ENCODE measurements at regions not wholly inside any gene's neighbourhood (a gene's known extent, or its start where the extent isn't known, plus 50 kb on each side); places are given as distances from the start of the nearest gene placed in this dataset.
"Not testable (repeated sequence)": the region's sequence is repeated elsewhere in the genome, so short reads cannot be mapped to it uniquely, and the experiment has no call there.

DNA sequence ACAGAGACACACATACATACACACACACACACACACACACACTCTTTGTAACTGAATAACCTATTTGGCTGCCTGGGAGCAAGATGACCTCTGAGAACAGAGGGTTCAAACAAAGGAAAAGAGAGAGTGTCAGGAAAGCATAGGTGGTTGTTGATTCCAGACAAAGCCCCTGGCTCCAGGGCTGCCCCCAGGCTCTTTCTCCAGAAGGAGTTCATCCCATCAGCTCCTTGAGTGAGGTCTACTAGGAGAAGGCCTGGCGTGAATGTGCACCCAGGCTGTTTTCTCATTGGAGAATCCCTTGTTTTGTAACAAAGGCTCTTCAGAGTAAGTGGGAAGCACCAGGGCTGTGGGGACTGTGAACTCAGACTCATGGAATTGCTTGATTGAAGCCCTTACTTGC is 151.9 kb downstream of the EMP1 start:
- no peak for DNase-seq (ENCODE audit: low read depth)

- DNase-seq (ENCODE audit: low read depth), result peak; percentile 68
Measured at GRCh38 chr12:13347241-13348043, 150.9 kb downstream of the EMP1 start.

DNA sequence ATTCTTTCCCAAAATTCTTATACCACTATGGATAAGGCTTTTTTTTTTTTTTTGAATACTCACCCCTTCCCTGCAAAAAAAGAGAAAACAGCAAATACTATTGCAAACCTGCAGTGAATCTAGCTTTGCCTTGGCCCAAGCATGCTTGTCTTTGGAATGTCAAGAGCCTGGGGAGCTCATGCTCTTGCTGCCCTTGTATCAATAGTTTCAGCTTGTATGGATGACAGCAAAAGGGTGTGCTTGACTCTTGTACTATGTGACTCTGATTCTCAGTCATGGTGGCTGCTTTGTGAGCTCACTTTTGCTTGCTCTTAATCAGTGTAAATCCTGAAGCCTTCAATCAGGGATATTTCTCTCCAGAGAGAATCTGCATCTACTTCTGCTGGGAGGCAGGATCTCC is 149.2 kb downstream of the EMP1 start:
- DNase-seq (ENCODE audit: low read depth), result no peak

DNA sequence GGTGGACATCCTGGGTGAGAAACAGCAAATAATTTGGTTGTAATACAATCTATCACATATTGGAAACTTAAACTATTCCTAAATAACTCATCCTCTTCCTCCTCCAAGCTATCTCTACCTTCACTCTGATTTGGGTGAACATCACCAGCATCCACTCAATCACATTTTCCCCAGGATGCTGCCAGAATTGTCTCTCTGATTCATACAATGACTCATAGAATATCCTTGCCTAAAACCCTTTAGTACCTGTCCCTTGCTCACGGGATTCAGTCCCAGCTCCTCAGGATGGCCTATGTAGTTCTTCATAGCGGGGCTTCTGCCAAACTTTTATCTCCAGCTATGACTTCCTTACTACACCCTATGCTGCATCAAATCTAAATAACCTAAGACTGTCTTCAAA is 146.8 kb downstream of the EMP1 start:
- no peak for DNase-seq (ENCODE audit: low read depth)

- no peak for DNase-seq (ENCODE audit: low read depth)
Measured at GRCh38 chr12:13342971-13343370, 146.4 kb downstream of the EMP1 start.

DNA sequence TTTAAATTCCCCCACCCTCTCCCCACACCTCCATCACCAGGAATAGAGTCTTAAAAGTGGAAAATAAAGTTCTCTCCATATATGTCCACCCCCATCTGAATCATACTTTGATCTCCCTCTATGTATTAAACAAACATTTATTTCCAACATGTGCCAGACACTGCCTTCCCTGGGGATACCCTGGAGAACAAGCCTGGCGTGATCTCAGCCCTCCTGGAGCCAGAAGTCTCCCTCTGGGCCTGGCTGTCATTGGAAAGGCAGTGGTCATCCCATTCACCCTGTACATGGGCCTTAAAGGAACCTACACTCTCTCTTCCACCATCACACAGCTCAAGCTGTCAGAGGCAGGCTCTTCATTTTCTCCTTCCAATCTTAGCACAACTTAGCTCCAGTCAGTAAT is 143.6 kb downstream of the EMP1 start:
- DNase-seq (ENCODE audit: low read depth), result no peak

- DNase-seq (ENCODE audit: low read depth), result no peak
Measured at GRCh38 chr12:13339538-13339937, 143.0 kb downstream of the EMP1 start.

DNA sequence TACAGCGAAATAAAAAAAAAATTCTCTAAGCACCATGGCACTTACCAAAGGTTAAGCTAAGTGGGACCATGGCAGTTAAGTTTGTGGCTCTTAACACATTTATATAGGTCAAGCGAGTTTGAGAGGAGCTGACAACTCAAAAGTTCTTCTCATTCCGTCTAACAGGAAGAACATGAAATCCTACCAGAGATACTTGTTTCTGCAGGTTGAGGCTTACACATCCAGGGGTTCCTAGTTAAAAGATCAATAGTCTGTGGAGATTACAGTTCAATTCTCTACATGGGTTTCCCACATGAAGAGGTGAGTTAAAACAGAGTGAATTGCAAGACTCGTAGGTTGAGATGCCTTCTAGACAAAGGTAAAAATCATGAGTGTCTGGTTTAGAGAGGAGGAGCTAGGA is 142.6 kb downstream of the EMP1 start:
- DNase-seq (ENCODE audit: low read depth), result no peak

DNA sequence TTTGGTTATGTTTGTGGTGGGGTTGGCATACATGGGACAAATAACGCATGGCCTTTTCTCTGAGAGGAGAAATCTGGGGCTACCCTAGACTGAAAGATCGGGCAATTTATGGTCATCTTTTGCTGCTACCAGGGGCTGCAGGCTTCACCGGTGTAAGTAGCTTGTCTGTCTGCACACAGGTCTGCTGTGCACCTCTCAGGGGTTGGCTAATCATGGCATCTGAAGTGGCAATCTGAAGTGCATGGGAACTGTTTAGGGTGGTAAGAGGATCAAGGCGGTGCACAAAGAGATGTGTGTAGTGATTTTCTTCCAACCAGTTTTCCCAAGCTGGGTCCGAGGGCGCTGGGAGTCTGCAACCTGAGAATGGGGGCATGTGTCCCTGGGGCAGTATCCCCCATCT is 141.3 kb downstream of the EMP1 start:
- DNase-seq (ENCODE audit: low read depth), result no peak

DNA sequence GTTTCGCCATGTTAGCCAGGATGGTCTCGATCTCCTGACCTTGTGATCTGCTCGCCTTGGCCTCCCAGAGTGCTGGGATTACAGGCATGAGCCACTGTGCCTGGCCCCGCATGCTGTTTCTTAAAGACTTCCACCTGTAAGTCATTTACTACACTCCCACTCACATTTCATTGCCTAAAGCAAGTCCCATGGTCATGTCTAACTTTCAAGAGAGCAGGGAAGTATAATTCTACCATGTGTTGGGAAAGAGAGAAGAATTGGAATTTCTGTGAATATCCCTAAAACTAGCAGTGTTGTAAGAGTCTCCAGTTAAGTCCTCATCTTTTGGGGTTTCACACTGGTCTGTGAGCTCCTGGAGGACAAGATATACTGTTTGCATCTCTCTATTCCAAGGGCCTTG is 139.7 kb downstream of the EMP1 start:
- DNase-seq (ENCODE audit: low read depth), result no peak

DNA sequence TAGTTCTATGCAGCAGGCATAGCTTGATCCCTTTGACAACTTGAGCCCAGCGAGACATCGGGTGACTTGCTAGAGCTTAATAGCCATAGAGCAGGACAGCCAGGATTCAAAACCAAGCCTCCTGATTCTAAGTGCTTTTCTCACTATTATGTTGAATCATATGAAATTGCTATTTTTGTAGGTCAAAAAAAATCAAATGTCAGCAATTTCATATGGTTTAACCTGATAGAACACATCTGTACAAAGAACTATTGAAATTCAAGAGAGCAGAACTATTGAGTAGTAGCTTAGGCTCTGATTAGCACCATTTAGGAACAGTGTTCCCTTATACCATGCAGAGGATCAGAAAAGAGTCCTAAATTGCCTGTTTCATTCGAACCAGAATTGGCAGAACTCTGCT is 132.0 kb downstream of the EMP1 start:
- no peak for DNase-seq (ENCODE audit: low read depth)

- DNase-seq (ENCODE audit: low read depth), result no peak
Measured at GRCh38 chr12:13326076-13326475, 129.6 kb downstream of the EMP1 start.

DNA sequence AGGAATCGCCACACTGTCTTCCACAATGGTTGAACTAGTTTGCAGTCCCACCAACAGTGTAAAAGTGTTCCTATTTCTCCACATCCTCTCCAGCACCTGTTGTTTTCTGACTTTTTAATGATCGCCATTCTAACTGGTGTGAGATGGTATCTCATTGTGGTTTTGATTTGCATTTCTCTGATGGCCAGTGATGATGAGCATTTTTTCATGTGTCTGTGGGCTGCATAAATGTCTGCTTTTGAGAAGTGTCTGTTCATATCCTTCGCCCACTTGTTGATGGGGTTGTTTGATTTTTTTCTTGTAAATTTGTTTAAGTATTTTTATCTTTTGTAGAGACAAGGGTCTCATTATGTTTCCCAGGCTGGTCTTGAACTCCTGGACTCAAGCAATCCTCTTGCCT is 128.5 kb downstream of the EMP1 start:
- not testable (repeated sequence) for DNase-seq (ENCODE audit: low read depth)

- no peak for DNase-seq (ENCODE audit: low read depth)
Measured at GRCh38 chr12:13318231-13319015, 121.9 kb downstream of the EMP1 start.

DNA sequence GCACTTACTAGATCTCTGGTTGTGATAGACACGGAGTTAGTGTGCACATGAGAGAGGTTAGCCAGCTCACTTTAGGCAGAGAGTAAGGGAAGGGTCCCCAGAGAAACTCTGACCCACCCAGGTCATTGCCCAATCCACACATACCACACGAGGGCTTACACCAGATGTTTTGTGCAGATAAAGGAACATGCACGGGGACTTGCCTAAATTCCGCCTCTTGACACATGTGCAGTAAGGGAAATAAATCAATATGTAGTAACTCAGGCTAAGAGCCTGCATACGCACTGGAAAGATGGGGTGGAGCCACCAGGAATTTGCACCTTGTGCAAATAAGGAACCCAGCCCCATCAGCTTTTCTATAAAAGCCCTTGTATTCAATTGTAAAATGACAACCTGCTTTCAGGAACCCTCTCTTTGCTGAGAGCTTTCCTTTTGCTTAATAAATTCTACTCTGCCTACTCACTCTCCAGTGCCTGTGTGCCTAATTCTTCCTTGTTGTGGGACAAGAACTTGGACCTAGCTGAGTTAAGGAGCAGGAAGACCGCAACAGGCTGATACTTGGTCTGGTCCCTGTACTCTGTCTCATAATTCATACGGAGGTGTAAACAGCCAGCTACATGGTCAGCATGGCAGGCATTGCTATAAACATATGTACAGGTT is 120.2 kb downstream of the EMP1 start:
- no peak for DNase-seq (ENCODE audit: low read depth)

DNA sequence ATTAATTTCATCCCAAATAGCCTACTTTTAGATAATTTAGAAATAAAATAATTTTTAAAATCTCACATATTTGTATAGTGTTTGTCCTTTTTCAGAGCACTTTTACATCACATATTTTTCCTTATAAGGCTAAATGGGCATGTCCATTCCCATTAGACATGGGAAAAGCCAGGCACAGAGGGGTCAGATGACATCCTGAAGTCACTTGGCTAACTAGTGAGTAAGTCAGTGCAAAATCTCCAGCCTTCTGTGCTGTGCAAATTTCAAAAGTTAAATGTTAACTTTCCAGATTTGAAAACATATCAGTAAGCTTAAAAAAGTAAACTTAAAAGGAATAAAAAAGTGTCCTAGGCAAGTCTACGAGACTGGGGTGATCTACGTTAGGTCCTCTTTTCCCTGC is 117.4 kb downstream of the EMP1 start:
- no peak for DNase-seq (ENCODE audit: low read depth)

GRCh38 chr12:13311551-13311950 is 115.0 kb downstream of the EMP1 start:
- DNase-seq (ENCODE audit: low read depth), result no peak

DNA sequence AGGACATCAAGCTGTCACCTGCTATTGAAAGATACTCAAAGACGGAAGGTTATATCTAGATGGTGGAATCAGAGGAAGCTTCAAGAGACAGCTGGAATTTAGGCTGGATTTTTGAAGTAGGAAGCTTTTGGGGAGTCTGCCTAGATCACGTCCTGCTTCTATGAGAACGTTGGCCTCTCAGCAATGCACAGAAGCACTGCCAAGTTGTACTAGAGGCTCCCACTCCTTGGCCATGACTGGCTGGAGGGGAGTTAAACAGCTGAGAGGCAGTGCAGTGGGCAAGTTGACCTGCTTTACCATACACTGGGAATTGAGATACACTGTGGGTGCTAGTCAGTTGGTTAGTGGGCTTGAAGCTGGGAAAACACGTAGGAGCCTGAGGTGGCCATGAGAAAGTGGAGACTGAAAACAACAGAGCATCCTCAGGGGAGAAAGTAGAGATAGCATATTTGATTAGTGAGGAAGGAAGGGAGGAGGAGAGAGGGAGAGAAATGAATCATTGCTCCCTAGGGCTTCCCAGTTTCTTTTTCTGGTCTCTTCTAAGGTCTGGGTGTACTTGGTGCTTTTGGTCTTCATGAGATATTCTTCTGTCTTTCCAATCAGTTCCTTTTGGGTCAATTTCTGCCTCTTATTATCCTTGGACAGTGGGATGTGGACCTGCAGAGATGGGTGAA is 110.8 kb downstream of the EMP1 start:
- no peak for DNase-seq (ENCODE audit: low read depth)

DNA sequence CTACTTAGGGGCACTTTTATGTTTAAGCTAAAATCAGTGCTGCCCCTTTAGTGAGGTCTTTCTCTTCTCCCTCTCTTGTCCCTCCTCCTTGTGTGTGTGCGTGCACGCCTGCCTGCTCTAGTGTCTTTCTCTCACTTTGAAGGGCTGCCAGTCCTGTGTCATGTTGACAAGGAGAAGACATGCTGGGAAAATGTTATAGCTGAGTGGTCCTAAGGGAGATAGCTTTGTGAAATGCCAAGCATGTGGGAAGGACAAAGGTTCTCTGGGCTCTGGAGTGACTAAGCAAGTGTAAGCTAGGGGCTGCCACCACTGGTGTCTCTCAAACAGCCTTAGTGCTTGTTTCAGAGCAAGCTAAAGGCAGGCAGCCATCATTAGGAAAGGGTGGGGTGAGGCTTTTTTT is 108.4 kb downstream of the EMP1 start:
- DNase-seq (ENCODE audit: low read depth), result no peak

GRCh38 chr12:13299457-13299856 is 102.9 kb downstream of the EMP1 start:
- DNase-seq (ENCODE audit: low read depth), result no peak

DNA sequence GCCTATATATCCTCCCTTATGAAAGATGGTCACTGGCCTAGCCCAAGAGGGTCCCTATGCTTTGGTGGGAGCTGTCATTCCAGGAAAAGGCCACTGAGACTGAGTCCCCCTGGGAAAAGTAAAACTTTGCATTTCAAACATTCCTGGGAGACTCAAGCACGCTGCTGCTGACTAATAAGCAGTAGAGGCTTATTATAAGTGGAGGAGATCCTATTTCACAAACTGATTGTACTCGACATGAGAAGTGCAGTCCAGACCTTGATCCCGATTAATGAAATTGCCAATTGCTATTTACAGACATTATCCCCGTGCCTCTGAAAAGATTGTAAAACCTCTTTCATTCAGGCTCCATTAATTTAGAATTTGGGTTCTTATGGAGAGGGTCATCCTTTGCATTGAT is 96.6 kb downstream of the EMP1 start:
- DNase-seq (ENCODE audit: low read depth), result no peak

GRCh38 chr12:13289653-13290289 is 93.2 kb downstream of the EMP1 start:
- no peak for DNase-seq (ENCODE audit: low read depth)

Data from GM04503 (cell line).